ENCODE measurements at regions not wholly inside any gene's neighbourhood (a gene's known extent, or its start where the extent isn't known, plus 50 kb on each side); places are given as distances from the start of the nearest gene placed in this dataset.

GRCh38 chr17:36818134-36818825 lies 119.0 kb upstream of the LHX1 start:
- DNase-seq (ENCODE audit: low read depth, low spot score) (no peak), ATAC-seq (no peak)
- no peaks in the 10 kb centered on the region for H3K36me3 ChIP-seq (ENCODE audit: control insufficient read depth in 1 of 2, insufficient read depth in 2 of 2, low read length in 2 of 2)
- BruUV-seq (replicated peaks) = no TSS peak
- H3K27me3 ChIP-seq (ENCODE audit: insufficient read depth, low read length) = peaks cover 9% of the 10 kb centered on the region; the same call in 1 of the 2 replicates
- H3K9ac ChIP-seq (ENCODE audit: low read length) = no peak overlapping the region
- intact Hi-C loops (cut with micrococcal nuclease) = no loop called here
- TF ChIP-seq SRF (IDR thresholded peaks at IDR 0.05; ENCODE audit: low read depth) (no peak), SIN3A (IDR thresholded peaks at IDR 0.05; ENCODE audit: low read depth) (no peak)
- H3K4me2 ChIP-seq (ENCODE audit: low read length) = no peak overlapping the region
- no peaks in the 10 kb centered on the region for H3K4me1 ChIP-seq (ENCODE audit: control insufficient read depth in 1 of 2, insufficient read depth in 2 of 2, low read length in 2 of 2)
- no peak overlapping the region for H3K4me3 ChIP-seq (replicated peaks in 1 of 2; ENCODE audit: low read depth in 1 of 2, low read length in 2 of 2)
- H3K9me2 ChIP-seq (ENCODE audit: insufficient read depth) = no peaks in the 10 kb centered on the region
- H4K20me1 ChIP-seq (ENCODE audit: insufficient read depth) = no peaks in the 10 kb centered on the region
- H2AFZ ChIP-seq (ENCODE audit: low read depth, low read length, poor library complexity, severe bottlenecking) = no peak overlapping the region
- POLR2A ChIA-PET = no interaction called here
- RAD21 ChIA-PET (ENCODE audit: low non-redundant PET in 1 of 2, low total read pairs in 2 of 2, uncharacterized antibody in 2 of 2, unreplicated experiment in 2 of 2) = no interaction called here
- H3K9me3 ChIP-seq (ENCODE audit: control insufficient read depth in 1 of 2, insufficient read depth in 1 of 2, low read depth in 1 of 2, low read length in 2 of 2) = no peaks in the 10 kb centered on the region
- CTCF ChIA-PET = interaction anchor here (1.0 kb wide), 1 partner anchor 13 kb away, joined by 3 read pairs; no protein-coding TSS in a partner anchor
- H3K79me2 ChIP-seq (ENCODE audit: insufficient read depth, low read length) = no peaks in the 10 kb centered on the region
- H3K27ac ChIP-seq (ENCODE audit: low read depth, low read length) = no peak overlapping the region

GRCh38 chr17:36823850-36824677 lies 113.2 kb upstream of the LHX1 start:
- POLR2A ChIA-PET = no interaction called here
- TF ChIP-seq EZH2phosphoT487 (IDR thresholded peaks at IDR 0.05; ENCODE audit: borderline replicate concordance) (no peak), ZBTB33 (IDR thresholded peaks at IDR 0.05; ENCODE audit: extremely low read depth, insufficient replicate concordance, low read length) (no peak), ELF1 (IDR thresholded peaks at IDR 0.05; ENCODE audit: borderline replicate concordance, low read depth) (no peak)
- no peak for ATAC-seq

More at GRCh38 chr17:36823850-36824677, 113.2 kb upstream of the LHX1 start:
- H3K4me2 ChIP-seq (ENCODE audit: low read length) = no peak overlapping the region
- no peaks in the 10 kb centered on the region for H3K9me2 ChIP-seq (ENCODE audit: insufficient read depth)
- BruUV-seq (replicated peaks) = no TSS peak
- H3K4me1 ChIP-seq (ENCODE audit: control insufficient read depth in 1 of 2, insufficient read depth in 2 of 2, low read length in 2 of 2) = peaks cover 0 to 6% of the 10 kb centered on the region in 2 experiments; a peak in 1 of 4 replicates
- H3K79me2 ChIP-seq (ENCODE audit: insufficient read depth, low read length) = no peaks in the 10 kb centered on the region
- DNase-seq (ENCODE audit: low read depth, low spot score) = no peak
- H3K9ac ChIP-seq (ENCODE audit: low read length) = no peak overlapping the region
- H3K27me3 ChIP-seq (ENCODE audit: insufficient read depth, low read length) = peaks cover 6% of the 10 kb centered on the region; the same call in 1 of the 2 replicates
- CTCF ChIA-PET = no interaction called here
- intact Hi-C loops (cut with micrococcal nuclease) = no loop called here
- H3K27ac ChIP-seq (ENCODE audit: low read depth, low read length) = no peak overlapping the region
- no peaks in the 10 kb centered on the region for H4K20me1 ChIP-seq (ENCODE audit: insufficient read depth)
- no peak overlapping the region for H3K4me3 ChIP-seq (replicated peaks in 1 of 2; ENCODE audit: low read depth in 1 of 2, low read length in 2 of 2)
- H2AFZ ChIP-seq (ENCODE audit: low read depth, low read length, poor library complexity, severe bottlenecking) = no peak overlapping the region
- H3K9me3 ChIP-seq (ENCODE audit: control insufficient read depth in 1 of 2, insufficient read depth in 1 of 2, low read depth in 1 of 2, low read length in 2 of 2) = no peaks in the 10 kb centered on the region
- RAD21 ChIA-PET (ENCODE audit: low non-redundant PET in 1 of 2, low total read pairs in 2 of 2, uncharacterized antibody in 2 of 2, unreplicated experiment in 2 of 2) = no interaction called here
- no peaks in the 10 kb centered on the region for H3K36me3 ChIP-seq (ENCODE audit: control insufficient read depth in 1 of 2, insufficient read depth in 2 of 2, low read length in 2 of 2)
